GM21526 (cell line): ENCODE measurements at regions not wholly inside any gene's neighbourhood (a gene's known extent, or its start where the extent isn't known, plus 50 kb on each side); places are given as distances from the start of the nearest gene placed in this dataset.
"Not testable (repeated sequence)": the region's sequence is repeated elsewhere in the genome, so short reads cannot be mapped to it uniquely, and the experiment has no call there.

Experiments
- ATAC-seq: cut with Tn5 transposase; IDR thresholded peaks from one replicate; pipeline ENCODE4 v1.9.1; 2021; ENCODE audit warnings: moderate library complexity; ENCODE audit not compliant: unreplicated experiment, low FRiP score

- not testable (repeated sequence) for ATAC-seq
Observed at GRCh38 chr15:88965097-88965496, 51.9 kb upstream of the MFGE8 start.

DNA sequence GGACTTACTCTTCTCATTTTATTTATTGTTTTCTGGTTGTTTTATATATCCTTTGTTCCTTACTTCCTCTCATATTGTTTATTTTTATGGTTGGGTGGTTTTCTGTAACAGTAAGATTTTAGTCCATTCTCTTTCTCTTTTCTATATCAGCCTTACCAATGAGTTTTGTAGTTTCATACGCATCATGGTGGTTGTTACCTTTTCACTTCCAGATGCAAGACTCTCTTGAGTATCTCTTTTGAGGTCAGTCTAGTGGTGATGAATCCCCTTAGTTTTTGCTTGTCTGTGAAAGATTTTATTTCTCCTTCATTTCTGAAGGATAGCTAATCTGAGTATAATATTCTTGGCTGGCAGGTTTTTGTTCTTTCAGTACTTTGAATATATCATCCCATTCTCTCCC, 57.1 kb upstream of the MFGE8 start:
- no peak for ATAC-seq

DNA sequence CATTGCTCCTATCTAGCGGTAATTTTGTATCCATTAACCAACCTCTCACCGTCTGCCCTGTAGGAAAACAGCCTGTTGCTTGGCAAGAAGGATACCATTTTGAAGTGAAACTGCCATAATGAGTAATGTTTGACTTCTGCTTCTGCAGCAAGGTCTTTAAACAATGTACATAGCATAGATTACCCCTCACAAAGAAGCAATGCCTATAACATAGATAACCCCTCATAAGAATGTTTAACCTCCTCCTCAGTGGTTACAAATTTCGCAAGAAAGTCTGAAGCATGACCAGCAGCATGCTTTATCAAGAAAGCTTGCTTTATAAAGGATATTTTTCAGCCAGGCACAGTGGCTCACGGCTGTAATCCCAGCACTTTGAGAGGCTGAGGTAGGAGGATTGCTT, 61.2 kb upstream of the MFGE8 start:
- no peak for ATAC-seq

DNA sequence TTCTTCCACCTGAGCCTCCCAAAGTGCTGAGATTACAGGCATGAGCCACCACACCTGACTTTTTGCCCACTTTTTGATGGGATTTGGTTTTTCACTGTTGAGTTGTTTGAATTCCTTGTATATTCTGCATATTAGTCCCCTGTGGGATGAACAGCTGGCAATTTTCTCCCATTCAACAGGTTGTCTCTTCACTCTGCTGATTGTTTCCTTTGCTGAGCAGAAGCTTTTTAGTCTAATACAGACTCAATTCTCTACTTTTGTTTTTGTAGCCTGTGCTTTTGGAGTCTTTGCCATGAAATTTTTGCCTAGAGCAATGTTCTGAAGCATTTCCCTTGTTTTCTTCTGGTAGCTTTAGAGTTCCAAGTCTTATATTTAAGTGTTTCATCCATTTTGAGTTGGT, 62.7 kb upstream of the MFGE8 start:
- ATAC-seq, result no peak

- no peak for ATAC-seq
Observed at GRCh38 chr15:88976656-88977055, 63.5 kb upstream of the MFGE8 start.

GRCh38 chr15:88979674-88980073, 66.5 kb upstream of the MFGE8 start:
- ATAC-seq, result no peak

DNA sequence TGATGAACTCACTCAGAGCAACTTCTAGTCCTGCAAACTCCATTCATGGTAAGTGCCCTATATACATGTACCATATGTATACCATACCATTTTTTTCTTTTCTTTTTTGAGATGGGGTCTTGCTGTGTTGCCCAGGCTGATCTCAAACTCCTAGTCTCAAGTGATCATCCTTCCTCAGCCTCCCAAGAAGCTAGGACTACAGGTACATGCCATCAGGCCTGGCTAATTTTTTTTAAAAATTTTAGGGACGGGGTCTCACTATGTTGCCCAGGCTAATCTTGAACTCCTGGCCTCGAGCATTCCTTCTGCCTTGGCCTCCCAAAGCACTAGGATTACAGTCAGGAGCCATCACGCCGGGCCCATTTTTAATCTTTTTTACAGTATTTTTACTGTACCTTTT, 67.3 kb upstream of the MFGE8 start:
- no peak for ATAC-seq

- no peak for ATAC-seq
Observed at GRCh38 chr15:88981244-88982215, 68.4 kb upstream of the MFGE8 start.

GRCh38 chr15:88982304-88982945, 69.2 kb upstream of the MFGE8 start:
- peak; percentile 98 for ATAC-seq

DNA sequence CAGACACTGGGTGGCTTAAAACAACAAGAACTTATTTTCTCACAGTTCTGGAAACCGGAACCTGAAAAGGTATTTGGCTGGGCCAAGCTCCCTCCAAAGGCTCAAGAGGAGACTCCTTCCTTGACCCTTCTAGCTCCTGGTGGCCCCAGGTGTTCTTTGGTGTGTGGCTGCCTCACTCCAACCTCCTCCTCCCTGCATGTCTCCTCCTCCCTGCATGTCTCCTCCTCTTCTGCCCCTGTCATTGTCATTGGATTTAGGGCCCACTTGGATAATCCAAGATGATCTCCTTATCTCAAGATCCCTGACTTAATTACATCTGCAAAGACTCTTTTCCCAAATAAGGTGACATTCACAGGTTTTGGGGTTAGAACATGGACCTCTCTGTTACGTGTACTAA, 69.8 kb upstream of the MFGE8 start:
- no peak for ATAC-seq

DNA sequence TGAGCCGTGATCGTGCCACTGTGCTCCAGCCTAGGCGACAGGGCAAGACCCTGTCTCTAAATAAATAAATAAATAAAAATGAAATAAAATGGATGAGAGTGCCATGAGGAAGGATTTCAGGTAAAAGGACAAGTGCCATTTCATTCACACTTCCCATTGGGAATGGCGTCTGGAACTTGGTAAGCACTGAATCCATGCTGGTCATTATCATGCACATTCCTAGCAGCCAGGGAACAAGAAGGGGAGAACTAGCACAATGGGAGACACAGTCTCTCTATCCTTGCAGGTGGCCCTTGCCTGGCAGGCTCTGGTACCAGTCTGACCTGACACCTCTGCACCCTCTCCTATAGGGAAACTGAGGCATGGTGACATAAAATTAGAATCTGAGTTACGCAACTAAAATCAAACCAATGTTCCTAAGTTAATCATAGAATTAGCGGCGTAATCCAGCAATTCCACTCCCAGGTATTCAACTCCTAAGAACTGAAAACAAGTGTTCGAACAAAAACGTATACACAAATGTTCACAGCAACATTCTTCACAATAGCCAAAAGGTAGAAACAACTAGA, 70.8 kb upstream of the MFGE8 start:
- no peak for ATAC-seq

GRCh38 chr15:88985547-88986393, 72.6 kb upstream of the MFGE8 start:
- ATAC-seq, result no peak

GRCh38 chr15:88986949-88987590, 73.9 kb upstream of the MFGE8 start:
- ATAC-seq, result no peak

DNA sequence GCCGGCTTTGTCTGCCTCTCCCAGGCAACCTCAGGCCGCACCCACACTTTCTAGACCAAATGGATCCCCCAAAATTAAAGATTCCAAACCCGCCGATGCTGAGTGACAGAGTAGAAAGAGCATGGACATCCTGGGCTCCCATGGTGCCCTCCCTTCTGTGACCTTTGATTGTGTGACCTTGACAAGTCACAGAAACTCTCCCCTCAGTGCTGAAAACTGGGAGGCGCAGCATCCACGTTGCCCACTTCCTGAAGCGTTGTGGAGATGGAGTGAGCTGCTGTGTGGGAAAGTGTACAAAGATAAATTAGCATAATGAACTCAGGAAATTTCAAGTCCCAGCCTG, 74.4 kb upstream of the MFGE8 start:
- ATAC-seq, result no peak

DNA sequence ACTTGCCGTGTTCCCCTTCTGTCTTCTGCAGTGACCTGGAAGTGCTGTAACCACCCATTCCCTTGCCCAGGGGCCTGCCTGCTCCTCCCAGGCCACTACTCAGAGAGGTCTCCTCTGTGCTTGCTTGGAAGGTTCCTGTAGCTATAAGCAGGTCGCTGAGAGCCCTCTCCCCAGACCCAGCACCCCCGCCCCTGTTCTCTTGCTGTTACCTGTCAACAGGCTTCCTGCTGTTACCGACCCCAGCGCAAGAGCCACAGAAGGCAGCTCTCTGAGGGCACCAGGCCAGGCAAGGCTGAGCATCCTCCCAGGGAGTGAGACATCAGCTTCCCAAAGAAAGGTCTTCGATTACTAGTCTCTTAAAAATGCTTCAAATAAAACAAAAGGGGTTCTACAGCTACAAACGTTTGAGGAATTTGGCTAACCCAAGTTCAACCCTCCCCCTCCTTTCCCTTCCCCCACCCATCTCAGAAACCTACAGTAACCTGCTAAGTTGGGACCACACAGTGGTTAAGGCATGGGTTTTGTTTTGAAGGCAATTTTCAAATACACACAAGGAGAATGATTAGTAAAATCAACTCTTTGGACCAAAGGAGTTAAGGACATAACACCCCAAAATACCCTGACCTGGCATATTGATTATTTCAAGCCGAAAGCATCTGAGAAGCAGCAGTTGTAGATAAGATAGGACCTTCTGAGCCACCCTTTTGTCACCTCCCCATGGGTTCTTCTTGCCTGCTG, 74.9 kb upstream of the MFGE8 start:
- ATAC-seq, result no peak

DNA sequence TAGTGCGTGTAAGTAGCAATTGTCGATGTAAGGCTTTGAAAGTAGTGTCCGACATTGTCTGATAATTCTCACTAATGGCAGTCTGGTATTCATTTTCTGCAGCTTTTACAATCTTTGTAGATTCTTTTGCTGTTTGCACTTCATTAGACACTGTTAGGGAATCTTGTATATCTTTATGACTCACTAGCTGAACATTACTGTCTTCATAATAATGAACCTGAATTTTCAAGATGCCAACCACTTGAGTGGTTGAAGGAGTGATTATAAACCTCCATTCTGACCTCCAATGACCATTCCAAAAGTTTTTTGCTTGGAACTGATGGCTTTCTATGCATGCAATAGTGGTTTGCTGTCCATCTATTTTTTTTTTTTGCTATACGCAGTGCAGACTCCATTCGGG, 76.4 kb upstream of the MFGE8 start:
- no peak for ATAC-seq

- no peak for ATAC-seq
Observed at GRCh38 chr15:88990185-88990679, 77.1 kb upstream of the MFGE8 start.

DNA sequence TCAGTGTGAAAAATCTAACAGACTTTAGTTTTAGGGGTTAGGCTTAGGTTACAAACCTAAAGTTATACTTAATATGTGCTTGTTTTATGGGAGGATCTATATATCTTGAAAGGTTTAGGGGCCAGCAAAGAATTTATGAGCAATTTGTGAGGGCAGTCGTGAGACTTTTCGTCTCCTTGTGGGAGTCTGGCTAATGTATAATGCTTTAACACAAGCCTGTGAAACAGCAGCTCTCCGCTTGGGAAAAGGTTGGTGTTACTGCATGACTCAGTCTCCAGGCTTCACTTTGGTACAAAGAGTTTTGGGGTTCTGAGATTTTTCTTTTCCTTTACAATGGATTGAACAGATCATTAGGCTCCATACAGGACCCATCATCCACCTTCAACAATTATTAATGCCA, 79.0 kb upstream of the MFGE8 start:
- ATAC-seq, result no peak

DNA sequence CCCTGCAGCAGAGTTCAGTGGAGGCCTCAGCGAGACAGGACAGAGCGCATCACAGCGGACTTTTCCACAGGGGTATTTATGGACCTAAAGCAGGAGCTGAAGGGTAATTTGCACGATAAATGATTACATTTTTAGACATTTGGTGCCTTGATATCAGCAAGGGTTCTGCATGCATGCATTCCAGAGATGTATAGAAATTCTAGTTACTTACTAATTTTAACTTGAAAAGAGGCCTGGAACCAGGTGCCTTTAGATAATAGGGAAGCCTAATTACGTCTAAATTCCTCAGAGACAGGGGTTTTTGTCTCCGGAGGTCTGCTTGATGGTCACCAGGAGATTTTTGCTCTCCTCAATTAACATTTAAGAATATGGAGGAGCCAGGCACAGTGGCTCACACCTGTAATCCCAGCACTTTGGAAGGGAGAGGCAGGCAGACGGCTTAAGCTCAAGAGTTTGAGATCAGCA, 79.8 kb upstream of the MFGE8 start:
- no peak for ATAC-seq
